Activated CD8-positive, alpha-beta memory T cell treated with anti-CD3 and anti-CD28 coated beads for 36 hours (primary cell): ENCODE measurements at regions not wholly inside any gene's neighbourhood (a gene's known extent, or its start where the extent isn't known, plus 50 kb on each side); places are given as distances from the start of the nearest gene placed in this dataset.

Source experiments
- CTCF ChIA-PET: fragments of 350-600 bp; sonication (Branson Sonifier 250); formaldehyde crosslinking; loops from one replicate; lab custom pipeline; 2021; ENCODE audit warnings: antibody characterized with exemption; lab: Charles Lee
- POLR2A ChIA-PET: fragments of 350-600 bp; sonication (Branson Sonifier 250); formaldehyde crosslinking; loops from one replicate; lab custom pipeline; 2021; ENCODE audit warnings: antibody characterized with exemption; lab: Charles Lee

GRCh38 chr7:1316086-1316485 is 83.4 kb downstream of the UNCX start:
- ChIA-PET POLR2A (no interaction called here), CTCF (no interaction called here)

- POLR2A ChIA-PET: no interaction called here
- CTCF ChIA-PET: no interaction called here
Measured at GRCh38 chr7:1317646-1318045, 85.0 kb downstream of the UNCX start.

GRCh38 chr7:1318051-1318450 is 85.4 kb downstream of the UNCX start:
- POLR2A ChIA-PET: no interaction called here
- CTCF ChIA-PET: no interaction called here

- ChIA-PET POLR2A (no interaction called here), CTCF (no interaction called here)
Measured at GRCh38 chr7:1318661-1319060, 86.0 kb downstream of the UNCX start.

GRCh38 chr7:1320616-1321240 is 88.1 kb downstream of the UNCX start:
- CTCF ChIA-PET: no interaction called here
- POLR2A ChIA-PET: no interaction called here

GRCh38 chr7:1321411-1322239 is 89.0 kb downstream of the UNCX start:
- ChIA-PET CTCF (no interaction called here), POLR2A (no interaction called here)

GRCh38 chr7:1322240-1323110 is 89.8 kb downstream of the UNCX start:
- CTCF ChIA-PET: no interaction called here
- POLR2A ChIA-PET: no interaction called here

GRCh38 chr7:1323178-1324027 is 90.7 kb downstream of the UNCX start:
- POLR2A ChIA-PET: no interaction called here
- CTCF ChIA-PET: no interaction called here

- ChIA-PET CTCF (interaction anchor here (0.6 kb wide), 1 partner anchor 30 kb away, joined by 4 read pairs; no protein-coding TSS in a partner anchor), POLR2A (no interaction called here)
Measured at GRCh38 chr7:1324028-1324900, 91.6 kb downstream of the UNCX start.

GRCh38 chr7:1325246-1325645 is 92.6 kb downstream of the UNCX start:
- CTCF ChIA-PET: no interaction called here
- POLR2A ChIA-PET: no interaction called here

- POLR2A ChIA-PET: no interaction called here
- CTCF ChIA-PET: no interaction called here
Measured at GRCh38 chr7:1325646-1326510, 93.2 kb downstream of the UNCX start.

- CTCF ChIA-PET: no interaction called here
- POLR2A ChIA-PET: no interaction called here
Measured at GRCh38 chr7:1326511-1326785, 93.8 kb downstream of the UNCX start.

GRCh38 chr7:1329261-1329660 is 96.6 kb downstream of the UNCX start:
- POLR2A ChIA-PET: no interaction called here
- CTCF ChIA-PET: no interaction called here

- CTCF ChIA-PET: no interaction called here
Measured at GRCh38 chr7:1329966-1330800, 97.5 kb downstream of the UNCX start.

GRCh38 chr7:1330801-1331425 is 98.2 kb downstream of the UNCX start:
- CTCF ChIA-PET: no interaction called here
- POLR2A ChIA-PET: no interaction called here

More at GRCh38 chr7:1329966-1330800, 97.5 kb downstream of the UNCX start:
- POLR2A ChIA-PET: no interaction called here
